ENCODE measurements at regions not wholly inside any gene's neighbourhood (a gene's known extent, or its start where the extent isn't known, plus 50 kb on each side); places are given as distances from the start of the nearest gene placed in this dataset.

DNA sequence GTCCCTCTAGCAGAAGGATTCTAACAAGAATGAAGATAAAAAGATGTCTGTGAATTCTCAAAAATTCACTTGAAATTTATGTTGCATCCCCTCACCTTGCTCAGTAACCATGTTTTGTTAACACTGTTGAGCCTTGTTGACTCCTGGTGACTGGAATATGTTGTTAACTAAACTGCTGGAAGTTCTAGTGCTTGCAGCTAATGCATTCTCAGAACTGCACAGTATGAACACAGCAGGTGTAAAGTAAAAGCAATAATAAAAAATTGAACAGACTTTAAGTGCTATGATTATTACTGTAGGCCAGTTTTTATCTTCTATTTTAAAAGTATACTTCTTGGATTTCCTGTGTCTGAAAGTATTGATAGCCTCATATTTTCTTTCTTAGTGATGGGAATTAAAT lies 388.7 kb upstream of the PTPRD start:
- TF ChIP-seq NFRKB (IDR thresholded peaks at IDR 0.05) (no peak), BHLHE40 (IDR thresholded peaks at IDR 0.05; ENCODE audit: borderline replicate concordance) (no peak), FOXM1 (IDR thresholded peaks at IDR 0.05; ENCODE audit: borderline replicate concordance) (no peak), TARDBP (IDR thresholded peaks at IDR 0.05) (no peak), FOXK2 (IDR thresholded peaks at IDR 0.05) (no peak), FOXA1 (IDR thresholded peaks at IDR 0.05) (no peak), L3MBTL2 (conservative IDR thresholded peaks at IDR 0.05) (no peak), PKNOX1 (IDR thresholded peaks at IDR 0.05) (no peak), ZNF384 (IDR thresholded peaks at IDR 0.05) (no peak), CTBP1 (IDR thresholded peaks at IDR 0.05; ENCODE audit: borderline replicate concordance) (no peak), ELF4 (IDR thresholded peaks at IDR 0.05) (no peak)
- ChIA-PET CTCF (no interaction called here), POLR2A (no interaction called here)
- no peak for DNase-seq (ENCODE audit: extremely low spot score)

- TF ChIP-seq BHLHE40 (IDR thresholded peaks at IDR 0.05; ENCODE audit: borderline replicate concordance) (no peak), L3MBTL2 (conservative IDR thresholded peaks at IDR 0.05) (no peak), SUZ12 (IDR thresholded peaks at IDR 0.05) (no peak), NFRKB (IDR thresholded peaks at IDR 0.05) (no peak), ELF4 (IDR thresholded peaks at IDR 0.05) (no peak), SP1 (IDR thresholded peaks at IDR 0.05) (no peak), FOXA1 (IDR thresholded peaks at IDR 0.05) (no peak), ARNT (IDR thresholded peaks at IDR 0.05) (no peak)
- CTCF ChIA-PET: no interaction called here
- no peak for DNase-seq (ENCODE audit: extremely low spot score)
- POLR2A ChIA-PET: no interaction called here
These were observed 389.9 kb upstream of the PTPRD start for GRCh38 chr9:11002705-11003104.

DNA sequence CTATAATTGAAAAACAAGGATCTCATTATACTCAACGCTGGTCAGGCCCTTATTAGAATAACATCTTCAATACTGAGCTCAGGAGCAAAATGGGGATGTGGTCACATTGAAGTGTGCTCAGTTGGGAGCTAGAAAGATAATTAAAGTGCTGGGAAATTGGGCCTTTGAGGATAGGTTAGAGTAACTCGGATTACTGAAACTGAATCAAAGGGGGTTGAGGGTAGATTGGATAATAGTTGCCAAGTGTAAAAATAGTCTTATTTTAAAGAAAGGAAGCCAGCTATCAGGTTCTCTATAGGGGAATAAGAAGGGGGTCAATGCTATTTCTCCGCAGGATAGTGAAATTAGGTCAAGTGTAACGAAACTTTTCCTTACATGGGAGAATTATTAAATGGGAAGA lies 391.0 kb upstream of the PTPRD start:
- ChIA-PET CTCF (no interaction called here), POLR2A (no interaction called here)
- no peak for DNase-seq (ENCODE audit: extremely low spot score)
- TF ChIP-seq LEF1 (IDR thresholded peaks at IDR 0.05; ENCODE audit: borderline replicate concordance) (no peak), FOXM1 (IDR thresholded peaks at IDR 0.05; ENCODE audit: borderline replicate concordance) (no peak), TARDBP (IDR thresholded peaks at IDR 0.05) (no peak), CTBP1 (IDR thresholded peaks at IDR 0.05; ENCODE audit: borderline replicate concordance) (no peak), L3MBTL2 (conservative IDR thresholded peaks at IDR 0.05) (no peak), BHLHE40 (IDR thresholded peaks at IDR 0.05; ENCODE audit: borderline replicate concordance) (no peak), FOXA1 (IDR thresholded peaks at IDR 0.05) (no peak)

- POLR2A ChIA-PET: no interaction called here
- no peak for DNase-seq (ENCODE audit: extremely low spot score)
- CTCF ChIA-PET: no interaction called here
- TF ChIP-seq BHLHE40 (IDR thresholded peaks at IDR 0.05; ENCODE audit: borderline replicate concordance): no peak
- no peak for TF ChIP-seq L3MBTL2 (conservative IDR thresholded peaks at IDR 0.05)
- TF ChIP-seq SUZ12 (IDR thresholded peaks at IDR 0.05): no peak
- no peak for TF ChIP-seq LEF1 (IDR thresholded peaks at IDR 0.05; ENCODE audit: borderline replicate concordance)
These were observed 398.9 kb upstream of the PTPRD start for GRCh38 chr9:11011696-11012095.

GRCh38 chr9:11016081-11016480 lies 403.3 kb upstream of the PTPRD start:
- DNase-seq (ENCODE audit: extremely low spot score): no peak
- ChIA-PET CTCF (no interaction called here), POLR2A (no interaction called here)
- TF ChIP-seq L3MBTL2 (conservative IDR thresholded peaks at IDR 0.05): no peak
- TF ChIP-seq NFRKB (IDR thresholded peaks at IDR 0.05): no peak
- no peak for TF ChIP-seq FOXA1 (IDR thresholded peaks at IDR 0.05)
- TF ChIP-seq TARDBP (IDR thresholded peaks at IDR 0.05): no peak
- no peak for TF ChIP-seq FOXK2 (IDR thresholded peaks at IDR 0.05)
- TF ChIP-seq FOXM1 (IDR thresholded peaks at IDR 0.05; ENCODE audit: borderline replicate concordance): no peak
- TF ChIP-seq LEF1 (IDR thresholded peaks at IDR 0.05; ENCODE audit: borderline replicate concordance): no peak
- no peak for TF ChIP-seq SP1 (IDR thresholded peaks at IDR 0.05)
- no peak for TF ChIP-seq BHLHE40 (IDR thresholded peaks at IDR 0.05; ENCODE audit: borderline replicate concordance)
- no peak for TF ChIP-seq HDGF (IDR thresholded peaks at IDR 0.05; ENCODE audit: borderline replicate concordance)
- no peak for TF ChIP-seq ZNF384 (IDR thresholded peaks at IDR 0.05)
- no peak for TF ChIP-seq PKNOX1 (IDR thresholded peaks at IDR 0.05)
- TF ChIP-seq SUZ12 (IDR thresholded peaks at IDR 0.05): no peak
- no peak for TF ChIP-seq CTBP1 (IDR thresholded peaks at IDR 0.05; ENCODE audit: borderline replicate concordance)
- no peak for TF ChIP-seq ARNT (IDR thresholded peaks at IDR 0.05)
- no peak for TF ChIP-seq ELF4 (IDR thresholded peaks at IDR 0.05)

GRCh38 chr9:11023201-11023600 lies 410.4 kb upstream of the PTPRD start:
- ChIA-PET POLR2A (no interaction called here), CTCF (no interaction called here)
- TF ChIP-seq ZNF384 (IDR thresholded peaks at IDR 0.05) (no peak), NFRKB (IDR thresholded peaks at IDR 0.05) (no peak), PKNOX1 (IDR thresholded peaks at IDR 0.05) (no peak), TARDBP (IDR thresholded peaks at IDR 0.05) (no peak), LEF1 (IDR thresholded peaks at IDR 0.05; ENCODE audit: borderline replicate concordance) (no peak), ELF4 (IDR thresholded peaks at IDR 0.05) (no peak), BHLHE40 (IDR thresholded peaks at IDR 0.05; ENCODE audit: borderline replicate concordance) (no peak), SP1 (IDR thresholded peaks at IDR 0.05) (no peak), ARNT (IDR thresholded peaks at IDR 0.05) (no peak), FOXA1 (IDR thresholded peaks at IDR 0.05) (no peak), SUZ12 (IDR thresholded peaks at IDR 0.05) (no peak), HDGF (IDR thresholded peaks at IDR 0.05; ENCODE audit: borderline replicate concordance) (no peak), FOXM1 (IDR thresholded peaks at IDR 0.05; ENCODE audit: borderline replicate concordance) (no peak), CTBP1 (IDR thresholded peaks at IDR 0.05; ENCODE audit: borderline replicate concordance) (no peak), FOXK2 (IDR thresholded peaks at IDR 0.05) (no peak)
- DNase-seq (ENCODE audit: extremely low spot score): no peak

DNA sequence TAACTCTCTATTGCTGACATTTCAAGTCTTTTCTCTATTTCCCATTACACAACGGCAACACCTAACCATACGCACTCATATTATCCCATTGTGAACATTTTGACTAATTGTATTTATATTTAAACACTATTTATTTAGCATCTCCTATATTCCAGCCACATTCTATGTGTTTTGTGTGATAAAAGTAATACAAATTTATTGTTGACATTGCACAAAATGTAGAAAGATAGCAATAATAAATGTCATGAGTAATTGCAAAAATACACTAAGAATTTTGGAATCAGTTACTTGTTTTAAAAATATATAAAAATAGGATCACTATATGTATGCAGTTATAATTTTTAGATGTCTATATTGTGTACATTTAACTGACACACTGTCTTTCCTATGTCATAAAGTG lies 413.0 kb upstream of the PTPRD start:
- CTCF ChIA-PET: interaction anchor here (0.6 kb wide), 1 partner anchor 170 kb away, joined by 3 read pairs; no protein-coding TSS in a partner anchor
- TF ChIP-seq HDGF (IDR thresholded peaks at IDR 0.05; ENCODE audit: borderline replicate concordance): no peak
- no peak for TF ChIP-seq LEF1 (IDR thresholded peaks at IDR 0.05; ENCODE audit: borderline replicate concordance)
- TF ChIP-seq ELF4 (IDR thresholded peaks at IDR 0.05): no peak
- no peak for TF ChIP-seq FOXK2 (IDR thresholded peaks at IDR 0.05)
- no peak for TF ChIP-seq FOXM1 (IDR thresholded peaks at IDR 0.05; ENCODE audit: borderline replicate concordance)
- no peak for TF ChIP-seq ARNT (IDR thresholded peaks at IDR 0.05)
- no peak for TF ChIP-seq CTBP1 (IDR thresholded peaks at IDR 0.05; ENCODE audit: borderline replicate concordance)
- TF ChIP-seq SP1 (IDR thresholded peaks at IDR 0.05): no peak
- TF ChIP-seq PKNOX1 (IDR thresholded peaks at IDR 0.05): no peak
- TF ChIP-seq SUZ12 (IDR thresholded peaks at IDR 0.05): no peak
- no peak for TF ChIP-seq L3MBTL2 (conservative IDR thresholded peaks at IDR 0.05)
- TF ChIP-seq NFRKB (IDR thresholded peaks at IDR 0.05): no peak
- TF ChIP-seq FOXA1 (IDR thresholded peaks at IDR 0.05): no peak
- TF ChIP-seq BHLHE40 (IDR thresholded peaks at IDR 0.05; ENCODE audit: borderline replicate concordance): no peak
- no peak for DNase-seq (ENCODE audit: extremely low spot score)
- POLR2A ChIA-PET: no interaction called here
